CD4-positive, alpha-beta T cell (primary cell): ENCODE measurements at regions not wholly inside any gene's neighbourhood (a gene's known extent, or its start where the extent isn't known, plus 50 kb on each side); places are given as distances from the start of the nearest gene placed in this dataset.

Experiments used
- ATAC-seq: fragments of 200-7000 bp; cut with Tn5 transposase; one replicate; pipeline ENCODE4 v1.10.0; 2022; ENCODE audit warnings: mild to moderate bottlenecking; ENCODE audit not compliant: poor library complexity
- CTCF ChIA-PET: fragments of 350-600 bp; sonication (Branson Sonifier 250); formaldehyde crosslinking; loops from one replicate; lab custom pipeline; 2021; ENCODE audit warnings: antibody characterized with exemption, inconsistent platforms; lab: Charles Lee
- POLR2A ChIA-PET: fragments of 350-600 bp; sonication (Branson Sonifier 250); formaldehyde crosslinking; loops from one replicate; lab custom pipeline; 2021; ENCODE audit warnings: antibody characterized with exemption, inconsistent platforms; lab: Charles Lee
- DNase-seq, 14 experiments: peaks; one replicate each; pipeline ENCODE4 v3.0.0-alpha.2; 2013 to 2020; ENCODE audit warnings: mixed read lengths in 2 of 14
- H3K27ac ChIP-seq, 2 donors: one replicate each; pipeline versions ENCODE4 v1.5.1 to v1.7.0; 2013; ENCODE audit warnings: low read length in 2 of 2, low read depth in 1 of 2, mild to moderate bottlenecking in 1 of 2
- H3K27me3 ChIP-seq, 2 experiments: 1 replicate in 1 of 2; 2 replicates in 1 of 2; pipeline versions ENCODE4 v1.6.1 to v1.7.0; 2013; ENCODE audit warnings: low read length in 2 of 2, control low read depth in 1 of 2, mild to moderate bottlenecking in 1 of 2, moderate library complexity in 1 of 2; ENCODE audit not compliant: insufficient read depth in 2 of 2, control insufficient read depth in 1 of 2
- H3K36me3 ChIP-seq: one replicate; pipeline ENCODE4 v1.6.1; 2013; ENCODE audit warnings: low read length, control low read depth; ENCODE audit not compliant: insufficient read depth
- H3K4me1 ChIP-seq: one replicate; pipeline ENCODE4 v1.6.1; 2013; ENCODE audit warnings: low read length, control low read depth; ENCODE audit not compliant: insufficient read depth
- H3K4me3 ChIP-seq: one replicate; pipeline ENCODE4 v1.5.1; 2013; ENCODE audit warnings: mild to moderate bottlenecking, low read length, moderate library complexity
- H3K9me3 ChIP-seq, 2 experiments: 1 replicate in 1 of 2; 2 replicates in 1 of 2; pipeline versions ENCODE4 v1.6.1 to v1.7.0; 2013; ENCODE audit warnings: low read length in 2 of 2, mild to moderate bottlenecking in 2 of 2, control low read depth in 1 of 2, moderate library complexity in 1 of 2; ENCODE audit not compliant: control insufficient read depth in 1 of 2, insufficient read depth in 1 of 2
- H3K27ac Mint-ChIP-seq: one replicate; pipeline ENCODE4 v1.8.0; 2020; ENCODE audit warnings: mixed read lengths
- H3K27me3 Mint-ChIP-seq: one replicate; pipeline ENCODE4 v1.8.0; 2021; ENCODE audit warnings: mixed read lengths
- H3K36me3 Mint-ChIP-seq: one replicate; pipeline ENCODE4 v1.8.0; 2021; ENCODE audit warnings: low read depth, mixed read lengths
- H3K4me1 Mint-ChIP-seq: one replicate; pipeline ENCODE4 v1.8.0; 2021; ENCODE audit warnings: low read depth, mixed read lengths
- H3K4me3 Mint-ChIP-seq: one replicate; pipeline ENCODE4 v1.8.0; 2020; ENCODE audit warnings: mild to moderate bottlenecking, mixed read lengths
- H3K9me3 Mint-ChIP-seq: one replicate; pipeline ENCODE4 v1.8.0; 2020; ENCODE audit warnings: mixed read lengths
- CTCF ChIP-seq: fragments of 200-600 bp; IDR thresholded peaks from one replicate; pipeline ENCODE4 v1.8.0; 2022; ENCODE audit warnings: antibody characterized with exemption, mild to moderate bottlenecking
- intact Hi-C, 2 experiments: fragments of 100-400 bp; cut with DNase I in 1 of 2; cut with micrococcal nuclease in 1 of 2; formaldehyde crosslinking; loops; one replicate each; pipeline versions ENCODE4 v1.15.1 to v1.9.0; 2023 to 2025; cut with DNase I, micrococcal nuclease

DNA sequence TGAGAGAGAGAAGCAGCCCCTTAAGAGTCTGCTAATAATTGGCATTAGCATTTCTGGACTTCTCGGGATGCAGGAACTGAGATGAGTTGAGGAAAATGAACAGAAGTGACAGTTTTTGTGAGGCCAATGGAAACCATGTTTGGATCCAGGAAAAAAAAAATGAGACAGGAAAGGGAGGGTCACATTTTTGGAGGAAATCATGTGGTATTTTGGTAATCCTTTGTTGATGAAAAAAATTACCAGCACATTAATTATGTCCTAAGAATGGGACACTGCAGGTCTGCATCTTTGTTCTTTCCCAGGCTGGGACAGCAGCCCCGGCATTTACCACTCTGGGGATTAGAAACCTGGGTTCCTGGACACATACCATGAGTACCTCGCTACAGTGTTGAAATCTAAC is 109.9 kb upstream of the ZFHX3 start:
- Mint-ChIP-seq H3K9me3 (no peaks in the 10 kb centered on the region), H3K36me3 (no peaks in the 10 kb centered on the region), H3K27me3 (peaks cover 7% of the 10 kb centered on the region), H3K27ac (no peak overlapping the region), H3K4me3 (no peak overlapping the region), H3K4me1 (no peaks in the 10 kb centered on the region)
- TF ChIP-seq CTCF: no peak
- Histone ChIP-seq H3K4me1 (no peaks in the 10 kb centered on the region), H3K4me3 (no peak overlapping the region), H3K27me3 (peaks cover 0 to 1% of the 10 kb centered on the region in 2 experiments), H3K9me3 (no peaks in the 10 kb centered on the region), H3K27ac (no peak overlapping the region), H3K36me3 (no peaks in the 10 kb centered on the region)
- ChIA-PET CTCF (no interaction called here), POLR2A (no interaction called here)
- ATAC-seq (no peak), DNase-seq (no peak)
- intact Hi-C loops: no loop called here

DNA sequence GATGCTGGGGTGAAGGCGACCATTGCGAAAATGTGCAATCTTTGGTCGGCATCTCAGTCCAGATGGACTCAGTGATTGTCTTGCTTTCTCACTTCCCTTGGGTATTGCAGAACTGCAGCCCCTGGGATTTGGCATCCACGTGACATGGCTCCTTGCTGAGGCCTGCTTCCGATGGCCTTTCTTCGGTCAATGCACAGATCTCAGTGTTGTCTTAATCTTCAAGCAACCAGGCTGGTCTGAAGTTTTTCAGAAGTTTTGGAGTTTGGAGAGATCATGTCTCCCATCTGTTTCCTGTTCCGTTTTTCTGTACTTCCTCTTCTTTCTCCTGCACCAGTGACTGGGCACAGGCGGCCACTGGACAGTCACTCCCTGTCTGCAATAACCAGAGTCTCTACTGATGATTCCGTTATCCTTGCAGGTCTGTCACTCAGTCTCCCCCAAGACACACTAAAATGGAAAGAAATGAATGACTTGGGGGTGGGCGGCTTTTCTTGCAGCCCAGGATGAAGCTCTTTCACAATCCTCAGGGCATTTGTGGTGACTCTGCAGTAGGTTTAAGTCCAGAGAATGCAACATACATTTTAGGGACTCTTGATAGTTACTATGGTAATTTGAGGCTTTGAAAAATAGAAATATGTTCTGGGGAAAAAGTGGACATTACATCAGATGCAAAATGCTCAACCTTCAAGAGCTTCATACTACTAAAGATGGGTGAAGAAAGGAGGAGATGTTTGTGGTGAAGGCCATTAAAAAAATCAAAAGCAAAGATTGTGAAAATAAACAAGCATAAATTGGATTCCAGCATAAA is 106.3 kb upstream of the ZFHX3 start:
- H3K36me3 ChIP-seq: no peaks in the 10 kb centered on the region
- intact Hi-C loops: no loop called here
- no peak for ATAC-seq
- H3K4me3 Mint-ChIP-seq: no peak overlapping the region
- no peak overlapping the region for H3K27ac ChIP-seq
- ChIA-PET CTCF (no interaction called here), POLR2A (no interaction called here)
- no peaks in the 10 kb centered on the region for H3K36me3 Mint-ChIP-seq
- H3K27me3 Mint-ChIP-seq: peaks cover 19% of the 10 kb centered on the region
- no peak for TF ChIP-seq CTCF
- DNase-seq: peak in 3 of 14 experiments; percentile 20 to 61 (median 54)
- H3K4me3 ChIP-seq: no peak overlapping the region
- no peaks in the 10 kb centered on the region for H3K4me1 ChIP-seq
- H3K4me1 Mint-ChIP-seq: no peaks in the 10 kb centered on the region
- H3K9me3 ChIP-seq: no peaks in the 10 kb centered on the region
- H3K27ac Mint-ChIP-seq: no peak overlapping the region
- H3K9me3 Mint-ChIP-seq: no peaks in the 10 kb centered on the region
- peaks cover 0 to 5% of the 10 kb centered on the region in 2 experiments for H3K27me3 ChIP-seq

- peaks cover 0 to 4% of the 10 kb centered on the region in 2 experiments for H3K9me3 ChIP-seq
- Mint-ChIP-seq H3K27ac (no peak overlapping the region), H3K4me3 (no peak overlapping the region), H3K9me3 (no peaks in the 10 kb centered on the region), H3K36me3 (no peaks in the 10 kb centered on the region), H3K27me3 (peaks cover 19% of the 10 kb centered on the region), H3K4me1 (no peaks in the 10 kb centered on the region)
- H3K4me3 ChIP-seq: no peak overlapping the region
- TF ChIP-seq CTCF: no peak
- intact Hi-C loops: no loop called here
- ChIA-PET CTCF (no interaction called here), POLR2A (no interaction called here)
- DNase-seq (no peak), ATAC-seq (no peak)
- H3K4me1 ChIP-seq: no peaks in the 10 kb centered on the region
- H3K27me3 ChIP-seq: peaks cover 0 to 5% of the 10 kb centered on the region in 2 experiments
- no peak overlapping the region for H3K27ac ChIP-seq
- no peaks in the 10 kb centered on the region for H3K36me3 ChIP-seq
Observed at GRCh38 chr16:73152386-73153125, 104.6 kb upstream of the ZFHX3 start.
